GM12878 (cell line): ENCODE measurements at regions not wholly inside any gene's neighbourhood (a gene's known extent, or its start where the extent isn't known, plus 50 kb on each side); places are given as distances from the start of the nearest gene placed in this dataset.

Experiments used
- HDGF ChIP-seq: fragments of 450-650 bp; IDR thresholded peaks from 2 replicates; pipeline ENCODE4 v1.6.1; 2016; ENCODE audit warnings: antibody characterized with exemption
- HSF1 ChIP-seq: fragments of 150-350 bp; IDR thresholded peaks from 2 replicates; pipeline ENCODE4 v1.6.1; 2014; ENCODE audit warnings: mild to moderate bottlenecking, low read depth, low read length
- PKNOX1 ChIP-seq: fragments of 450-650 bp; IDR thresholded peaks from 2 replicates; pipeline ENCODE4 v1.6.1; 2016; ENCODE audit warnings: mild to moderate bottlenecking
- PRDM15 ChIP-seq: fragments of 450-650 bp; formaldehyde crosslinking; IDR thresholded peaks from 2 replicates; pipeline ENCODE4 v1.4.0; 2020; ENCODE audit warnings: mild to moderate bottlenecking, moderate library complexity
- RAD21 ChIP-seq: IDR thresholded peaks from 2 replicates; pipeline ENCODE4 v1.6.1; 2011; ENCODE audit warnings: mild to moderate bottlenecking, low read depth, low read length, moderate library complexity; ENCODE audit not compliant: insufficient read depth
- RB1 ChIP-seq: fragments of 450-650 bp; formaldehyde crosslinking; IDR thresholded peaks from 2 replicates; pipeline ENCODE4 v1.6.1; 2017; ENCODE audit warnings: mild to moderate bottlenecking, borderline replicate concordance
- SRF ChIP-seq, 2 experiments: IDR thresholded peaks; 2 replicates each; pipeline ENCODE4 v1.6.1; 2011; ENCODE audit warnings: low read depth in 2 of 2, low read length in 2 of 2, mild to moderate bottlenecking in 1 of 2, moderate library complexity in 1 of 2

GRCh38 chr15:53390549-53390948, 368.9 kb downstream of the WDR72 start (continued):
- TF ChIP-seq HSF1 (no peak), RAD21 (no peak), RB1 (no peak), PRDM15 (CRISPR knock-in tag) (no peak), PKNOX1 (no peak), SRF (IDR thresholded peaks at IDR 0.05; ENCODE audit: low read depth in 2 of 2, low read length in 2 of 2) (no peak), HDGF (no peak)
- TF ChIP-seq, all 136 proteins: peak for 0
